MM.1S (cell line): ENCODE measurements at regions not wholly inside any gene's neighbourhood (a gene's known extent, or its start where the extent isn't known, plus 50 kb on each side); places are given as distances from the start of the nearest gene placed in this dataset.

Source experiments
- DNase-seq: peaks from one replicate; pipeline ENCODE4 v3.0.0-alpha.2; 2015
- H2AFZ ChIP-seq: fragments of 300-600 bp; sonication (generic); 2 replicates; pipeline ENCODE4 v1.6.0; 2016; ENCODE audit warnings: antibody characterized with exemption, low read length
- H3F3A ChIP-seq: fragments of 300-600 bp; sonication (generic); 2 replicates; pipeline ENCODE4 v1.6.1; 2016; ENCODE audit warnings: mild to moderate bottlenecking, antibody characterized with exemption, low read length, moderate library complexity, mixed read lengths; ENCODE audit not compliant: insufficient read depth
- H3K27ac ChIP-seq: fragments of 300-600 bp; sonication (generic); 2 replicates; pipeline ENCODE4 v1.5.1; 2016; ENCODE audit warnings: mild to moderate bottlenecking, low read length
- H3K27me3 ChIP-seq: fragments of 300-600 bp; sonication (generic); replicated peaks from 2 replicates; pipeline ENCODE4 v1.6.0; 2016; ENCODE audit warnings: low read length; ENCODE audit not compliant: insufficient read depth
- H3K36me3 ChIP-seq: fragments of 300-600 bp; sonication (generic); replicated peaks from 2 replicates; pipeline ENCODE4 v1.6.1; 2016; ENCODE audit warnings: mild to moderate bottlenecking, low read length, mixed read lengths; ENCODE audit not compliant: insufficient read depth
- H3K4me1 ChIP-seq: fragments of 300-600 bp; sonication (generic); 2 replicates; pipeline ENCODE4 v1.6.1; 2016; ENCODE audit warnings: low read length, mixed read lengths
- H3K4me2 ChIP-seq: fragments of 300-600 bp; sonication (generic); 2 replicates; pipeline ENCODE4 v1.6.0; 2016; ENCODE audit warnings: low read depth, low read length
- H3K4me3 ChIP-seq: fragments of 300-600 bp; sonication (generic); 2 replicates; pipeline ENCODE4 v1.5.1; 2016; ENCODE audit warnings: low read length, mixed read lengths
- H3K79me2 ChIP-seq: fragments of 300-600 bp; sonication (generic); 2 replicates; pipeline ENCODE4 v1.6.1; 2016; ENCODE audit warnings: mixed run types, low read length, mixed read lengths
- H3K9ac ChIP-seq: fragments of 300-600 bp; sonication (generic); 2 replicates; pipeline ENCODE4 v1.6.1; 2016; ENCODE audit warnings: low read length, mixed read lengths
- H3K9me2 ChIP-seq: fragments of 300-600 bp; sonication (generic); replicated peaks from 2 replicates; pipeline ENCODE4 v1.6.1; 2016; ENCODE audit warnings: mild to moderate bottlenecking, low read length, mixed read lengths; ENCODE audit not compliant: insufficient read depth
- H3K9me3 ChIP-seq: fragments of 300-600 bp; sonication (generic); replicated peaks from 2 replicates; pipeline ENCODE4 v1.6.1; 2016; ENCODE audit warnings: mild to moderate bottlenecking, low read length, mixed read lengths; ENCODE audit not compliant: insufficient read depth
- H4K20me1 ChIP-seq: fragments of 300-600 bp; sonication (generic); 2 replicates; pipeline ENCODE4 v1.6.1; 2016; ENCODE audit warnings: mild to moderate bottlenecking, low read length, moderate library complexity, mixed read lengths; ENCODE audit not compliant: insufficient read depth
- CTCF ChIP-seq: fragments of 300-600 bp; sonication (generic); IDR thresholded peaks from 2 replicates; pipeline ENCODE4 v1.5.1; 2016; ENCODE audit warnings: antibody characterized with exemption, low read length, mixed read lengths
- EZH2 ChIP-seq: fragments of 300-600 bp; sonication (generic); optimal IDR thresholded peaks from 2 replicates; pipeline ENCODE3; 2017; ENCODE audit warnings: low read depth, mild to moderate bottlenecking, antibody characterized with exemption, low read length, mixed read lengths
- EZH2phosphoT487 ChIP-seq: fragments of 300-600 bp; sonication (generic); IDR thresholded peaks from 2 replicates; pipeline ENCODE4 v1.6.1; 2018; ENCODE audit warnings: antibody characterized with exemption, low read length

DNA sequence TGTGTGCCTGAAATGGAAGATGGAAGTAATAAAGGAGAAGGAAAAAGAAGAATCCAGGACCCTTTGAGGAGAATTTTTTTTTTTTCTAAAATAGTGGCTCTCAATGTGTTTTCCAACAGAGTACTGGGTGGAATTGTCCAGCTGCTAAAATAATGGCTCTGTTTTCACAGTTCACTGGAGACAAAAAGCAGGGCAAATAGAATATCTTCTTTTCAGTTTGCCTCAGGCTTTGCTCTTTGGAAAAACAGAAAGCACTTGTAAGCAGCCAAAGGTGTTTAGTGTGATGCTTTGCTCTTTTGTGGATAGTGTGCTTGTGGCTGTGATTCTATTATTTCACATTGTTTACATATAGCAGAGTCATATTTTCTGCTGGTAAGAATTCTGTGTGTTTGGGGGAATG lies 77.4 kb upstream of the MROH9 start:
- Histone ChIP-seq H3K4me1 (peaks cover 12% of the 10 kb centered on the region), H3K9me3 (no peaks in the 10 kb centered on the region), H3K27ac (no peak overlapping the region), H3K36me3 (no peaks in the 10 kb centered on the region), H3K9ac (no peak overlapping the region), H3K9me2 (no peaks in the 10 kb centered on the region), H3K4me3 (no peak overlapping the region), H4K20me1 (no peaks in the 10 kb centered on the region), H2AFZ (no peak overlapping the region), H3K4me2 (no peak overlapping the region), H3F3A (no peaks in the 10 kb centered on the region), H3K79me2 (no peaks in the 10 kb centered on the region), H3K27me3 (no peaks in the 10 kb centered on the region)
- no peak for DNase-seq
- no peak for TF ChIP-seq CTCF
- no peak for TF ChIP-seq EZH2

DNA sequence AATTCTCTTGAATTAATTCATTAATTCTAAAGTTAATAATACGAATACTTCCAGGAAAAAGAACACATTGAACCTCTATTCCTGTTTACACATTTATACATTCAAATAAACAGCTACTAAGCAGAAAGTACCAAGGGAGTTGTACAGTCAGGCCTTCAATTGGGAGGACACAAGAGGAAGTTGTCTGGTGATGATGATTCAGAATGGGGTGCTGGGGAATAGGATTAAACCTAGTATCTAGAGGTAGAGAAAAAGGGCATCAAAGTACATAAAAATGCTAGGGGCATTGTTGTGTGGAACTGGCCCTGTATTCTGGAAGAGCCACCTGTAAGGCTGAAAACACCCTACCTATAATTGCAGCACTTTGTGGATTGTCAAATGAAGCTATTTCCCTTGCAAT lies 71.7 kb upstream of the MROH9 start:
- no peaks in the 10 kb centered on the region for H4K20me1 ChIP-seq
- H3K36me3 ChIP-seq, result no peaks in the 10 kb centered on the region
- no peaks in the 10 kb centered on the region for H3K9me2 ChIP-seq
- no peaks in the 10 kb centered on the region for H3F3A ChIP-seq
- no peak overlapping the region for H3K4me2 ChIP-seq
- H3K27me3 ChIP-seq, result no peaks in the 10 kb centered on the region
- H3K9me3 ChIP-seq, result no peaks in the 10 kb centered on the region
- no peaks in the 10 kb centered on the region for H3K79me2 ChIP-seq
- H3K27ac ChIP-seq, result no peak overlapping the region
- no peaks in the 10 kb centered on the region for H3K4me1 ChIP-seq
- no peak for DNase-seq
- no peak overlapping the region for H3K9ac ChIP-seq
- TF ChIP-seq CTCF (no peak), EZH2 (no peak), EZH2phosphoT487 (no peak)
- H2AFZ ChIP-seq, result no peak overlapping the region
- no peak overlapping the region for H3K4me3 ChIP-seq

DNA sequence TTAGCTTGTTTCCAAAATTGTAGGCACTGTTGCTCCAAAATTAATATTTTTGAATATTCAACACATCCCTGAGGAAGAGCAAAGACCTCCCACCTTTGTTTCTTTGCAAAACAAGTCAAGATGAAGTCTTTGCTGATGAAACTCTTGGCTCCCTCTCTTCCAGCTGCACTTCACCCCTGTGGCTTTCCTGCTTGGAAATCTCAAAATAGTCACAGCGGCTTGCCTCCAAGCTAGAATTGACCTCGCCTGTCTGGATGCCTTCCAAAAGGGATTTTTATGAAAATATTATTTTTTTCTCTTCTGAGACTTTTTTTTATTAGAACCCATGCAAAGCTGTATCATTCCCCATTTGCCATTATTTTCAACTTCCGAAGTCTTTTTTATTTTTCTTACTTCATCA lies 71.1 kb upstream of the MROH9 start:
- DNase-seq, result no peak
- no peak overlapping the region for H3K4me2 ChIP-seq
- H3K27me3 ChIP-seq, result no peaks in the 10 kb centered on the region
- H3F3A ChIP-seq, result no peaks in the 10 kb centered on the region
- no peaks in the 10 kb centered on the region for H4K20me1 ChIP-seq
- H3K4me1 ChIP-seq, result no peaks in the 10 kb centered on the region
- H3K27ac ChIP-seq, result no peak overlapping the region
- H3K4me3 ChIP-seq, result no peak overlapping the region
- H3K9me3 ChIP-seq, result no peaks in the 10 kb centered on the region
- TF ChIP-seq EZH2 (no peak), CTCF (no peak), EZH2phosphoT487 (no peak)
- H2AFZ ChIP-seq, result no peak overlapping the region
- no peaks in the 10 kb centered on the region for H3K9me2 ChIP-seq
- no peak overlapping the region for H3K9ac ChIP-seq
- H3K36me3 ChIP-seq, result no peaks in the 10 kb centered on the region
- H3K79me2 ChIP-seq, result no peaks in the 10 kb centered on the region
